Adrenal gland (tissue), 5 donors: ENCODE measurements at regions not wholly inside any gene's neighbourhood (a gene's known extent, or its start where the extent isn't known, plus 50 kb on each side); places are given as distances from the start of the nearest gene placed in this dataset.

Experiments
- CTCF ChIP-seq, 6 experiments: fragments of 450-650 bp in 4 of 6; fragments of 200-600 bp in 2 of 6; sonication (generic) in 1 of 6; IDR thresholded peaks; 1 replicate in 5 of 6; 2 replicates in 1 of 6; pipeline versions ENCODE4 v1.5.1 to v1.8.0; 2016 to 2021; ENCODE audit warnings: antibody characterized with exemption in 6 of 6, mild to moderate bottlenecking in 2 of 6, moderate library complexity in 1 of 6
- POLR2A ChIP-seq, 2 donors: fragments of 450-650 bp; IDR thresholded peaks; one replicate each; pipeline ENCODE4 v1.6.1; 2017; ENCODE audit warnings: antibody characterized with exemption in 2 of 2, mild to moderate bottlenecking in 2 of 2, moderate library complexity in 1 of 2
- donor health status: DM: no; HTN: no; CAD: no.

GRCh38 chr12:20272801-20273200, 95.5 kb upstream of the PDE3A start:
- no peak for TF ChIP-seq POLR2A (IDR thresholded peaks at IDR 0.05)
- no peak for TF ChIP-seq CTCF (IDR thresholded peaks at IDR 0.05)
